ENCODE measurements at regions not wholly inside any gene's neighbourhood (a gene's known extent, or its start where the extent isn't known, plus 50 kb on each side); places are given as distances from the start of the nearest gene placed in this dataset.

GRCh38 chr1:87194856-87195255 is 133.8 kb upstream of the LMO4 start:
- no peak for DNase-seq (ENCODE audit: low spot score)

GRCh38 chr1:87196110-87196827 is 132.4 kb upstream of the LMO4 start:
- DNase-seq (ENCODE audit: low spot score), result no peak

GRCh38 chr1:87197156-87197555 is 131.5 kb upstream of the LMO4 start:
- DNase-seq (ENCODE audit: low spot score), result peak; percentile 32

DNA sequence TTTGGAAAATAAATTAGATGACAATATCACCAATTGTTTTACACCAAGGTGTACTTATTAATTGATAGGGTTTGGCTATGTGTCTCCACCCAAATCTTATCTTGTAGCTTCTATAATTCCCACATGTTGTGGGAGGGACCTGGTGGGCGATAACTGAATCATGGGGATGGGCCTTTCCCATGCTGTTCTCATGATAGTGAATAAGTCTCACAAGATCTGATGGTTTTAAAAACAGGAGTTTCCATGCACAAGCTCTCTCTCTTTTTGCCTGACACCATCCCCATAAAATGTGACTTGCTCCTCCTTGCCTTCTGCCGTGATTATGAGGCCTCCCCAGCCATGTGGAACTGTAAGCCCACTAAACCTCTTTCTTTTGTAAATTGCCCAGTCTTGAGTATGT is 131.0 kb upstream of the LMO4 start:
- no peak for DNase-seq (ENCODE audit: low spot score)

DNA sequence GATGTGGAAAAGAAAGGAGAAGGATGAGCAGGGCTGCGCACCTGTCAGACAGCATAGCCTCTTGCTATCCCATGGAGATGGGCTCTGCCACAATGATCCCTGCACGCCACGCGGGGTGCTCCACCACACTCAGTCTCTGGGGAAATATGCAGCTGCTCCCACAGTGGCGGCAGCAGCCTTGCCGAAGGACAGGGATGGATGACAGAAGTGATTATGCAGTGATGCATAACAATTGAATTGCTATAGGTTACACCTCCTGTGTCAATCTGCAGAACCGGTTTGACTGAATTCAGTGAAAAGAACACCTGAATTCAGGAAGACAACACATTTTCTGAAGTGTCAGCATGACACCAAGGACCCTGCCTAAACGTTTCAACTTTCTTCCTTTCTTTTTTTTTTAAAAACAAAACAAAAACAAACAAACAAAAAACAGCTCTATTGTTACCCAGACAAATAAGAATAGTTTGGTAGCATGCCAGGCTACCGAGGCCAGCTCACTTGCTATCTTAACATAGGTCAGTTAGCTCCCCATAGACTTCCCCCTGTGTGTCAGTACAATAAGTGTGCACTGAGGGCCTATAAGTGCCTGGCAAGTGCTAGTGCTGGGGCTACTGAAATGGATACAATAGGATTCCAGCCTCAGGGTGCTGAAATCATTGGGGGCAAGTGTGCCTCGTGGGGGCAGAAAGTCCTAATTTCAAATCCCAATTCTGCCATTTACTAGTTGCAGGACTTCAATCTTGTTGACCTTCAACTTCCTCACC is 127.6 kb upstream of the LMO4 start:
- DNase-seq (ENCODE audit: low spot score), result no peak

DNA sequence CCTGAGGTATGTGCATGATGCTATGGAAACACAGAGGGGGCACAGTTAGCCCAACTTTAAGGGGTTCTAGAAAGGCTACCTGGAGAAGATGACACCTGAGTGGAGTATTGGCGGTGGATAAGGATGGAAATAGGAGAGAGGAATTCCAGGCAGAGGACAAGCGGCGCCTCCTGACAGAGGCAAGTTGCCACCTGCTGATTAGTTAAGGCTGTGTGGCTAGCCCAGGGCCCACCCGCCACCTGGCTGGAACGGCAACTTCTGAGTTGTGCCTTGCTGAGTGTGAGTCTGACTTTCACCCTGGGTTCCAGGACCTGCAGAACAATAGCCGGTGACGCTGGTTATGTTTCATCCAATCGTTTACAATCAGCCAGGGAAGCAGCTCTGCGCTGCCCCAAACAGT is 126.9 kb upstream of the LMO4 start:
- DNase-seq (ENCODE audit: low spot score), result no peak

- no peak for DNase-seq (ENCODE audit: low spot score)
Measured at GRCh38 chr1:87202451-87202850, 126.2 kb upstream of the LMO4 start.

- DNase-seq (ENCODE audit: low spot score), result no peak
Measured at GRCh38 chr1:87202922-87203655, 125.6 kb upstream of the LMO4 start.

DNA sequence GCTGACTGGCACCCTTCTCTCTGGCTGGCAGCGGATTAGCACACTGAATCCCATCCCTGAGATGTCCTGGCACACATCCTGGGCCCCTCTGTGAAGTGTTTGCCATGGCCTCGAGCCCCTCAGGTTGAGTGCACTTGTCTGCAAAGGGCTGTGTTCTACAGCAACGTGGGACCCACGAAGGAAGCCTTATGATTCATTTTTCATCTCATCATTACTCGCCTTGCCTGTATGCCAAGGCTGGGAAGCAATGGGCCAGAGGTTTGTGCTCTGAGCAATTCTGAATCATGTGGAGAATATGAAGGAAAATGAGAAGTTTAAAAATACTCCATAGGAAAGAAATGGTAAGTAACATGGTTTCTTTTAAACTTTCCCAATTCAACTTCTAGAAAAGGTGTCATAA is 124.8 kb upstream of the LMO4 start:
- DNase-seq (ENCODE audit: low spot score), result peak; percentile 73

DNA sequence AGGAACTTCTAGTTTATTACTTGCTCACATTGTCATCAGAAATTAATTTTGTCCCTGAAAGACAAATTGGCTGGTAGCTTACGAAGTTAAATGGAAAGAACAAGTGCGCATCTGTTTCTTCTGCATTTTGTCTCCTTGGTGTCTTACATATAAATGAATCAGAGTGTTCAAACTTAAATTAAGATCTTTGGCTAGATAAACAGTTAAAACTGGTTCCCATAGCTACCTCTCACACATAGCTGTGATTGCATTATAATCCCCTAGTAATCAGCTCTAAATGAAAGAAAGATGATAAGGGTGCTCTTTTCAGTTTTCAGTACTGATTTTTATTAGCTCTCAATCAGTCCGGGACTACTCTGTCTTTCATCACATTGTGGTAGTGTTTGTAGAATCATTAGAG is 124.2 kb upstream of the LMO4 start:
- no peak for DNase-seq (ENCODE audit: low spot score)

- no peak for DNase-seq (ENCODE audit: low spot score)
Measured at GRCh38 chr1:87204921-87205320, 123.8 kb upstream of the LMO4 start.

DNA sequence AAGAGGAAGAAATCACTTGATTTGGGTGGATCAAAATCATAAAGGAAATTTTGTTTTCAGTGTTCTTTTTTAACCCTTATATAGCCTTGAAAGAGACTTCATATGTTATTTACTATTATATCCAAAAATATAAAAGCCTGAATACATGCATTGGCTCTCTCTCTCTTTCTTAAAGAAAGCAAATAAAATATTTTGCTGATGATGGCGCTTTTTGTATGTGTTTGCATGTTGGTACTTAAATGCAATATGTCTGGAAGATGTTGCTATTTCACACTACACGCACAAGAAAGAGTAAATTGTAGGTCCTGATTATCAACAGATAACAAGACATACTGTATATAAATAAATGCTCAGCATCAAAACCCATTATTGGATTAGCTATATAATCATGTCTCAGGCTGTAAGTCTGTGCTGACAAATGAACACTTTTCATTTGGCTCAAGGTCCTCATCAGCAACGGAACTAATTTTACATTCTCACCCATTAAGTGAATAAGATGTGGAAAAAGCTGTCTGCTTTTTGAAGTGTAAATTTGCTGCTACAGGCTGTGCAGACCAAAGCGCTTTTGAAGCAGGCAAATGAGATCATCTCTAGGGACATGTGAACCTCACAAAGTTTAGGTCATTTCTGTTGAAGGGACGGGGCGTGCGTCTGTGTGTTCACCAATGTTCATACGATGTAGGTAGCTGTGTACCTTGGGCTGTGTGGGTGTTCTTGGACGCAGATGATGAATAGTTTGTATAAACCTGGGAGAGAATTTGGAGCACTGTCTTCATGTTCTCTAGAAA is 122.4 kb upstream of the LMO4 start:
- no peak for DNase-seq (ENCODE audit: low spot score)

DNA sequence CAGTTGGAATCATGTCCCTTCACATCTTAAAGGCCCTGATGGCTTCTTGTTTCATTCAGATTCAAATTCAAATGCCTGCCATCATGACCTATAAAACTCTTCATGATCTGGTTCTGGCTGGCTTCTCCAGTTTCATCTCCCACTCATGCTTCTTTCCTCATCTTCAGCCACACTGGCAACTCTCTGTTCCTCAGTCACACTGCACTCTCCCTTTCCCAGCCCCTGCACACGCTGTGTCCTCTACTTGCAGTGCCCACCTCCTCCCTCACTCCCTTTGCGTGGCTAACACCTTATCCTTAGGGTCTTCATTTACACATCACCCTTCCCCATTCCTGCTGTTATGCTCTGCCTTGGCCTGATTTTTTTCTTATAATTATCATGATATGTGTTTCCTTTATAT is 120.6 kb upstream of the LMO4 start:
- no peak for DNase-seq (ENCODE audit: low spot score)

DNA sequence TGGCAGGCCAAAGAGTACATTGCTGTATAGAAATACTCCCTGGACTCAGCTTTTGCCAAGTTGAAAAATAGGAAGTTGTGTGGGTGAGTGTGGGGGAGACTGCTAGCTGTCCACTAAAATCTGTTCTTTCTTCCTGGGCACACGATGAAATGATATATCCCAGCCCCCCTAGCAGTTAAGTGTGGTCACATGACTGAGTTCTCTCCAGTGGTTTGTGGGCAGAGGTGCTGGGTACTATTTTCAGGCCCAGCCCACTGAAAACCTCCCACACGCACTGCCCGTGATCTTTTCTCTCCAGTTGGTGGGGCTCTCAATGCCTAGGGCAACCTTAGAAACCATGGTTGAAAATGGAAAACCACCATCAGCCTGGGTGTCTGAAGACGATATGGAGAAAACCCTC is 119.7 kb upstream of the LMO4 start:
- no peak for DNase-seq (ENCODE audit: low spot score)

DNA sequence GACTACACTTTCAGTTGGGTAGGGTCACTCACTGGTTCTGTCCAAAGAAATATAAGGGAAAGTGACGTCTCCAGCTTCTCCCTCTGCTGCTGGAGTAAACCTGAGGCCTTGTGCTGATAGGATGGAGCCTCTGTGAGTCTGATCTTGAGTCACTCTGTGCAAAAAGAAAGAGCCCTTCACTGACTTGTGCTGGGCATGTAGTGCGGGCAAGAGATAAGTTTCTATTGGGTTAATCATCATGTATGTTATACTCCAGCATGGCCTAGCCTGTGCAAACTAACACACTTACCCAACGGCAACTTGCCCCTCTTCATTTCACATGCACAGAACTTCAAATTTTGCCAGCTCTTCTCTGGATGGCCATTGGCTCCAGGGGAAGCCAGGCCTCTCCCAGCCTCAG is 118.5 kb upstream of the LMO4 start:
- DNase-seq (ENCODE audit: low spot score), result no peak

GRCh38 chr1:87212431-87213134 is 116.1 kb upstream of the LMO4 start:
- no peak for DNase-seq (ENCODE audit: low spot score)

DNA sequence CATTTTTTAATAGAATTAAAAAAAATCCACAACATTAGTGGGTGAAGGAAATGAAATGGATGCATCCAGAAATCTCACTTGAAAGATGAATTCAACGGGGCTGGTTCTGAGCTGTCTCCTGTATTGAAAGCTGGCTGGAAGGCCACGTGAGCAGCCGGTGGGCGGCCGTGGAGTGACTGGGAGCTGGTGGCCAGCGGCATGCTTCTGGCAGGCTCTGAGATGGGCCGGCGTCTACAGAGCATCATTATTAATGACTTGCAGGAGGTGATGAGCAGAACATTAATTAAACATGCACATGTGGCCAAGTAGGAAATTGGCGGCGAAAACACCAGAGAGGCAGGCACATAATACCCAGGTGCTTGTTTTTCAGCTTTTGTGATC is 115.6 kb upstream of the LMO4 start:
- DNase-seq (ENCODE audit: low spot score), result no peak

- DNase-seq (ENCODE audit: low spot score), result no peak
Measured at GRCh38 chr1:87215592-87215991, 113.1 kb upstream of the LMO4 start.

GRCh38 chr1:87218618-87219017 is 110.1 kb upstream of the LMO4 start:
- no peak for DNase-seq (ENCODE audit: low spot score)

DNA sequence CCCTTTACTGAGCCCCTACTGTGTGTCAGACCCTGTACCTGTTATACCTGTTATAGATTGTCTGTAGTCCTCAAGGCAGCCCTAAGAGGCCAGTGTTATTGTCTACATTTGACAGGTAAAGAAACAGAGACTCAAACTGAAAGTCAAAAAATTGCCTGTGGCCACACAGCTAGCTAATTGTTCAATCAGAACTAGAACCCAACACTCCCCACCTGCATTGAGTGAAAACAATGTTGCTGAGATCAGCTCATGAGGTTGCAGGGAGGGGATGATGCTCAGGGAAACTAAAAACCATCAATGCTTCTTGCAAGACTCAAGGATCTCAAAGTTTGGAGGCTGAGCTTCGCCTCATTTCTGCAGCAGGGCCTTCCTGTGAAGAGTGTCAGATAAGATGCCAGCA is 109.5 kb upstream of the LMO4 start:
- no peak for DNase-seq (ENCODE audit: low spot score)

- no peak for DNase-seq (ENCODE audit: low spot score)
Measured at GRCh38 chr1:87219626-87220025, 109.1 kb upstream of the LMO4 start.

DNA sequence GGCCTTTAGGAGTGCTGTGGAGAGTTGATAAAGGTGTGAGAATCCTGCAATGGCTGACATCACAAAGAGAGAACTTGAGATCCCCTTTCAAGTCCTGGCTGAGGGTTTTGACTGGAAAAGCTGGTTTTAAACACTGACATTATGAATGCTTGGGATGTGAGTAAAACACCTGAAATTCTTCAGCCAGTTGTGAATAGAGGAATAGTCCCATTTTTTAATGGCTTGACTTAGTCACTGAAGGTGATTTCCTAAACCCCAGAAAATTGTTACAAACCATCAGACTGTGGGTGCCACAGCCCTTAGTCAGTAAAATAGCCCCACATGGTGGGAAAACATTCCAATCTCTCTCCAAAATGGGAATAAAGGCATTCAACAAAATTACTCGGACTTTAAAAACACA is 107.7 kb upstream of the LMO4 start:
- DNase-seq (ENCODE audit: low spot score), result no peak

Measured in AG08395 (cell line).